HG03159 (cell line): ENCODE measurements at regions not wholly inside any gene's neighbourhood (a gene's known extent, or its start where the extent isn't known, plus 50 kb on each side); places are given as distances from the start of the nearest gene placed in this dataset.
"Not testable (repeated sequence)": the region's sequence is repeated elsewhere in the genome, so short reads cannot be mapped to it uniquely, and the experiment has no call there.

Experiments
- ATAC-seq: cut with Tn5 transposase; IDR thresholded peaks from one replicate; pipeline ENCODE4 v1.9.1; 2021; ENCODE audit warnings: mild to moderate bottlenecking, moderate library complexity; ENCODE audit not compliant: unreplicated experiment

DNA sequence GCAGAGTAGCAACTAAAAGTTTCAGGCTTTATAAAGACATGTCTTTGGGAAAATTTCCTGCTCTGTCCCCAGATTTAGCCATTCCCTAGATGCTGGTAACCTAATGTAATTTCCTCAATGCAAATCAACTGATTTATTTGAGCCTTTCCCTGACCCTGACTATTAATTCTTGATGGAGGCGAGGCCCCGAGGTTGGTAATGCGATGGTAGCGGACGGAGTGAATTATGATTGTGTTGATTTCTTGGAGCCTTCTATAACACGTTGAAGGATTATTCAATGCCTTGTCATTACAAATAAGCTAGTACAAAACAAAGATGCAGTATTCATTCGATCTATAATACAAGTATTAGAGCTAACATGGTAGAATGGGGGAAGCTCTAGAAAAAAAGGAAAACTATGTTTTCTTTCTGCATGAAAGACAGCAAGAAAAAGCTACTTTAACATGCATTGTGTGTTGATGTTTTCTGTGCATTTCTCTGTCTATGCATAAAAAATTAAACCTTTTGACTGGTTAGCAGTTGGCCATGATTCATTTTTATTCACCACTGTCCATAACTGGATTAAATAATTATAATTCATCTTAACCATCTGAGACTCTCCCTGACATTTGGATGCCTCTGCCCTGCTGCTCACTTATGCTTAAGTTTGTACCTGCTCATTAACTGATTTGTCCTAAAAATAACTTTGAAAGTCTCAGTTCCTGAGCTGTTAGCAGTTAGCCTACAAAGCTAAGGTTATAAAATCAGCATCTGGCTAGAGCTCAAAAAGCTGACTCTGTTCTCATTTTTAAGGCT, 490.2 kb upstream of the NUDT12 start:
- ATAC-seq, result no peak

DNA sequence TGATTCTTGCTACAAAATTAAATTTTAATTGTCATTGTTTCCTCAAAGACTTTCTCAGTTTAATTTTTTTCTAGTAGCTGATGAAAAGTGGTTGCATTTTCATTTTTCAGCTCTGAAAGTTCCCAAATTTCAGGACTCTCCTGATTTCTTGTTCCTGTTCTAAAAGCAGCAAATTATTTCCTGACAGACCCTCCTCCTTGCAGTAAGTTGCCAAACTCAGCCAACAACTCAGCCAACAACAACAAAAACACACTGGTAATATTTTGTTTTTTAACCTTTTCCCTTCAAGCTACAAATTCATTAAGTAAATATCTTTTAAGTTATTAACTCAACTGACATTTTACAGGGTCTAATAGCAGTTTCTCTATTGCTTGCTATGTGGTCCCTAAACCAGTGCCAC, 487.8 kb upstream of the NUDT12 start:
- ATAC-seq, result no peak

DNA sequence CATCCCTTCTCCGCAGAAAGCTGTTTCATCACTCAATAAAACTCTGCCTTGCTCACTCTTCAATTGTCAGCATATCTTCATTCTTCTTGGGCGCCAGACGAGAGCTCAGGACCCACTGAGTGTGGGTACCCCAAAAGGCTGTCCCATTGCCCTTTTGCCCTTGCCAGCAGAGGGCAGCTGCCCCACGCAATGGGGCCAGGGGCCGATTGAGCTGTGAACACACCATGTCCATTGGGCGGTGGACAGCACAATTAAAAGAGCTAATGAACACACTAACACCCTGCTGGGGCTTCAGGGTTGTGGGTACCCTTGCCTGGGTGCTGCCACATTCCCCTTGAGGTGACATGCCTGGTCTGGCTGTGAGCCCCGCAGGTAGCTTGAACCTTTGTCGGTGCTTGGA, 487.2 kb upstream of the NUDT12 start:
- no peak for ATAC-seq

DNA sequence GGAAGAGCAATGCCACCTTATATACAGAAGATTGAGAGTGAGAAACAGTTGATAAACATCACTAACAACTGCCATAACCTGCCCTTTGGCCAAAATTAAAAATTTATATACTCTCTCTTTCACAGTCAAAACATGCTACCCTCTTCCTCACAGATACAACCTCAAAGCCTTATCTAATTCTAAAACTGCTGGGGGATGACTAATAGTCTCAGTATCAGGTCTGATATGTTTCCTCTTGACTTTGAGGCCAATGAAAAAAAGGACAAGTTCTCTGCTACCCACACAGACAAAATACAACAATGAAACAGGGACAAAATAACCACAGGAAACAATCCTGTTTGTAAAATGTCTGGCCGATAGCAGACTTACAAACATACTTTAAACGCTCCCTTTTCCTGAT, 485.6 kb upstream of the NUDT12 start:
- no peak for ATAC-seq

DNA sequence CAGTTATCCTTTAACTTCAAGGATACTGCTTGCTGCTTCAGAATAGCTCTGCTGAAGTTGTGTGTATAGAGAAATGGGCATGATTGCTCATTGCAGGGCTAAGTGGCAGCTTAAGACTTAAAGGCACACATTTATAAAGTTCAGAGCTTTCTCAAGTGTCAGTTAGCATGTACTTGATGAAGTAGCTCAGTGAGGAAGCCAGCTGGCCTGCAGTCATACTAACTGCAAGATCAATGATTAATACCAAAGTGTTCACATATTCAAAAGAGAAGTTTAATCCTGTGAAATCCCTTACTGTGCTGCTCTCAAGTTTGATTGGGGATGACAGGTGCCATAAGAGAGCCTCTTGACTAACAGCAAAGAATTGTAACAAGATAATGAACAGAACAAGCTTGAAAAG, 483.4 kb upstream of the NUDT12 start:
- ATAC-seq, result no peak

DNA sequence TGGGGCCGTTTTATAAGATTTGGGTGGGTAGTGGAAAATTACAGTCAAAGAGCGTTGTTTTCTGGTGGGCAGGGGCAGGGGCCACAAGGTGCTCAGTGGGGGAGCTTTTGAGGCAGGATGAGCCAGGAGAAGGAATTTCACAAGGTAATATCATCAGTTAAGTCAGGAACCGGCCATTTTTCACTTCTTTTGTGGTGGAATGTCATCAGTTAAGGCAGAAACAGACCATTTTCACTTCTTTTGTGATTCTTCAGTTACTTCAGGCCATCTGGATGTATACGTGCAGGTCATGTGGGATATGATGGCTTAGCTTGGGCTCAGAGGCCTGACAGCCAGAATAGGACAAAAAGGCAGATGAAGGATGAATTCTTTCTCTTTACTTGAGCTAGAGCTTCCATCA, 477.3 kb upstream of the NUDT12 start:
- not testable (repeated sequence) for ATAC-seq

DNA sequence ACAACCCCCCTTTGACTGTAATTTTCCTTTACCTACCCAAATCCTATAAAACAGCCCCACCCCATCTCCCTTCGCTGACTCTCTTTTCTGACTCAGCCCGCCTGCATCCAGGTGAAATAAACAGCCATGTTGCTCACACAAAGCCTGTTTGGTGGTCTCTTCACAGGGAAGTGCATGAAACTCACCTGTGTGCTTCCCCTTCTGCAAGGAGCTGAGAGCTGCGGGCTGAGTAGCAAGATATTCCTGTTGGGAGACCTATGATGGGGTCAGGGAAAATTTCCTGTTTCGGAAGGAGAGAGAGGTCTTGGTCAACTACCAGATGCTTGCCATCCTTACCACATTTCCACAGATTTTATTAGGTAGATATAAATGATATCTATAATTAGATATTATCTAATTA, 474.5 kb upstream of the NUDT12 start:
- ATAC-seq, result not testable (repeated sequence)

DNA sequence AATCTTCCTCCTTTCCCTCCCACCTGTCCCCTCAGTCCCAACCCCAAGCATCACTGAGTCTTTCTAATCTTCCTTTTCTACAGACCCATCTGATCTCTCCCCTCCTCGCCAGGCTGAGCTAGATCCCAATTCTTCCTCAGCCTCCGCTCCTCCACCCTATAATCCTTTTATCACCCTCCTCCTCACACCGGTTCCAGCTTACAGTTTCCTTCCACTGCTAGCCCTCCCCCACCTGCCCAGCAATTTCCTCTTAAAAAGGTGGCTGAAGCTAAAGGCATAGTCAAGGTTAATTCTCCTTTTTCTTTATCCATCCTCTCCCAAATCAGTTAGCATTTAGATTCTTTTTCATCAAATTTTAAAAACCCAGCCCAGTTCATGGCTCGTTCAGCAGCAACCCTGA, 470.6 kb upstream of the NUDT12 start:
- not testable (repeated sequence) for ATAC-seq

DNA sequence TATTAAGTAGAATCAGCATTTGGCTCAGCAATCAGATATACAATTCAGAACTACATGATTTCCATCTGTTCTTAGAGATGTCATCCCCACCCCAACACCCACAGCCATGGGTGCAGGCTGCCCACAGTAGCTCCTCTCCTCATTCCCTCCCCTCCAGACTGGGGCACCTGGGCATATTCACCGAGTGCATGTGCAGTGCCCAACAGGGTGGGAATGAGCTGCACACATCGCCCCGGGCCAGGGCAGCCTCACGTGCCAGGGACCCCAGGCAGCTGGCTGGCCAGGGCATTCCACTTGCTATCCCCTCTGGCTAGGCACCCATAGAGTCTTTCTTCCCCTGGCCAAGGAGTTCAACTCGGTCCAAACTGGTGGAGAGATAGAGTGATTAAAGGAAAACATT, 461.9 kb upstream of the NUDT12 start:
- no peak for ATAC-seq

DNA sequence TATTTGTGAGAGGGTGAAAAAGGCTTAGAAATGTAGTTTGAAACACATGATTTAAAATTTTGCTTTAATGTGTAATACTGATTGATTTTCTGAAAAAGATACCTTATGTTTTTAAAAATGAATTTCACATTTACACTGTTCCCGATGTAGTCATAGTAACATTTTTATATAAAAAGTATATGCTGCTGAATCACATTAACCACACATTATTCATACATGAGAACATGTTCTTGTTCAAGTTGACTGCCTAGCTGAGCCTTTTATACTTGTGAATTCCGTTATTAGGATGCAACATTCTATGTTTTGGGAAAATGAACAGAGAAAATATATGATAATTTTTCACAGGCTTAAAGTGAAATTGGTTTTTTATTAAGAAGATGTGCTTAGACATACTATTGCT, 461.1 kb upstream of the NUDT12 start:
- no peak for ATAC-seq

DNA sequence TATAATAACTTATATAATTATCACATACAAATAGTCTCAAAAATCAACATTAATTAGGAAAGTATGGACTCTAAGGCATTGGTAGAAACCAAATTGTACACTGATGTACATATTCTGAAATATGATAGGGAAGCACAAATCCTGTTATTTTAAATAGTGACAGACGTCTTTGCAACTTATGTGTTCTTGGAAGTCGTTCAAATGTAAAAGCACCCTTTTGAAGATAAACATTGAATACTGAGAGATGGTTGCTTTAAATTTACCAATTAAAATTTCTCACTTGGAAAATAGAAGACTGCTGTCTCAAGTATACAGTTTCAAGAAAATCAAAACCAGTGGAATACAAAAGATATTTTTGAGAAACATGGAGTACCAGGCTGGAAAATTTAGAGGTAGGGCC, 457.4 kb upstream of the NUDT12 start:
- no peak for ATAC-seq

DNA sequence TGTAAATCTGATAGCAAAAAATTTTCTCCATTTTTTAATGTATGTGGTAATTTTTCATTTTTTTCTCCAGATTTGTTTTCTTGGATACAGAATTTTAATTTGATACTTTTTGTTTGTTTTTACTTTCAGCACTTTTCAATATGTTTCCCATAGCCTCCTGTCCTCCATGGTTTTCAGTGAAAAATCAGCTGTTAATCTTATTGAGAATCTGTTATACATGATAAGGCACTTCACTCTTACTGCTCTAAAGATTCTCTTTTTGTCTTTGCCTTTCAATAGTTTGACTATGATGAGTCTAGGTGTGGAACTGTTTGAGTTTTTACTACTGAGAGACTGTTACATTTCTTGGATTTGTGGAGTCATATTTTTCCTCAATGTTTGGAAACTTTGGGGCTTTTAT, 455.7 kb upstream of the NUDT12 start:
- no peak for ATAC-seq

DNA sequence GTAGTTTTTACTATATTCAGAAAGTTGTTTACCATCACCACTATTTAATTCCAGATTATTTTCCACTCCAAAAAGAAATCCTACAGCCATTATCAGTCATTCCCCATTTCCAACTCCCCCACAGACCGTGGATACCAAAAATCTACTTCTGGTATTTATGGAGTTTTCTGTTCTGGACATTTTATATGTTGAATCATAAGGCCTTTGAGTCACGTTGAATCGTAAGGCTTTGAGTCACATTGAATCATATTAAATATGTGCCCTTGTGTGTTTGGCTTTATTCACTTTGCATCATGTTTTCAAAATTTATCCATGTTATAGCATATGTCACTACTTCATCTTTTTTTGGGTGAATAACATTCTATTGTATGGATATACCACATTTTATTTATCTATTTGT, 454.1 kb upstream of the NUDT12 start:
- ATAC-seq, result no peak

DNA sequence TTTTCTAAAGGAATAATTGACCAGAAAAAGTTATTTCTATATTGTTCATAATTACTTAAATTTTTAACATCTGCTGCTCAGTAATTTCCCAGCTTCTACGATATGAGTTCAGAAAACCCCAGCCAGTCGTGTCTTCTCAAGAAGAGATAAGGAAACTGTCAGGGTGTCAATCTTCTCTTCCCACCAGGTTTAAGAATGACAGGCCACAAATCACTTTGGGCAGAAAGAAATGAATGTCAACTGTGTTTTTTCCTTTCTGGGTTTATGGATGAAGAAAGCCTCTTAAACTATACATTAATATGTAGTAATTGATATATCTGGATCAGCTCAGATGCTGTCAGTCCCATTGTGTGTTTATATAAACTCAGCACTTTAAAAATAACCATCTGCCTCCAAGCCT, 453.2 kb upstream of the NUDT12 start:
- ATAC-seq, result no peak

DNA sequence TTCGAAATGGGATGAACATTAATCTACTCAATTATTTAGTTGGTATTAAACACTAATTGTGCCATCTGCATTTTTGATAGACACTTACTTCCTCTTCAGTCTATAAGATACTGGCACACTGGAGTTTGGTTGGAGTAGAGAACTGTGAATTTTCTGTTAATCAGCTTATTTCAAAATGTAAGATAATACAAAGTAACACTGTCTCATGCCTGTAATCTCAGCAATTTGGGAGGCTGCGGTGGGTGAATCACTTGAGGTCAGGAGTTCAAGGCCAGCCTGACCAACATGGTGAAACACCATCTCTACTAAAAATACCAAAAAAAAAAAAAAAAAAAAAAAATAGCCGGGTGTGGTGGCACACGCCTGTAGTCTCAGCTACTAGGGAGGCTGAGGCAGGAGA, 440.2 kb upstream of the NUDT12 start:
- not testable (repeated sequence) for ATAC-seq

DNA sequence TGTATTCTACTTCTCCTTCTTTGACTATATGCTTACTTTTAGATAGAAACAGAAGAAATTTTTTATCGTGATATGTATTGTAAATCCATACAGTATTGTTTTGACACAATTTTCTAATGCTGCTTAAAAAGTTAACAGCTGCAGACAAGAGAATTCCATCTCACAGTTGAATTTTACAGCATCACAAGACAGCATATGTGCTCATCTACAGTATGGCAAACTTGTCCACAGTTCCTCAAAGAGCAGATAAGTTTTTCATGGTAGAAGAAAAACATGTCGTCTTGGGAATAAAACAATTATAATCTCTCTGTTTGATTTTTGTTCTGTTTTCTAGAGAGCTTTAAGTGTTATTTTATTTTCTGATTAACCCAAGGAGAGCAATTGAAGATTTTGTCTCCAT, 438.5 kb upstream of the NUDT12 start:
- ATAC-seq, result no peak

DNA sequence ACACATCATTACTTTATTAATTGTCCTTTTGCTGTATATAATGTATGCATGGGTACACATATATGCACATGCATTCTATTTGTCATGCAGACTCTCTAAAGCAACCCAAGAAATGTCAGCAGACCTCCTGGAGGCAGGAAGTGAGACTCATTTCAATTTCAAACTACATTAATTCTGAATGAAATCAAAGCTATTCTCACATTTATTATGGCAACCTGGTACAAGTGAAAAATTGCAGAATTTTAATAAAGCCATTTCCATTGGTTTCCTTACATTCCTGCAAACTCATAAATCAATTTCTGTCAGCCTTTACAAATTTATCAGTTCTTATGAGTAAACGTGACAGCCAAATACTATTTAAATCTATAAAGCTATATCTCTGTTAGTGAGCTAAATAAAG, 430.4 kb upstream of the NUDT12 start:
- no peak for ATAC-seq

DNA sequence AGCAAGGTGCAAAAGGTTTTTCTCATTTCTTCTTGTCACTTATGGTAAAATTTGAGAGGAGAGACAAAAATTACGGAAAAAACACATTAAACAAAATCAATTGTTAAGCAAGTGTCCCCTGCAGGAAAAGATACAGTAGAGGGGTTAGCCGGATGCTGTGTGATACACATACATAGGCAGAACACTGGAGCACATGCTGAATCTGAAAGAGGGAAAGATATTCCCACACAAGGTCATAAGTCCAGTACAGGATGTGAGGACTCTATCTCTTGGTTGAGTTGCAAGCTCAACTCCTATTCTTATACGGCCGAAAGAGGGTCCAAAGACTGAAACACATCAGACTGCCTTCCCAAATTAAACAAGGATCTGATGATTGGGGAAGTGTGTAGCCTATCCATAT, 427.5 kb upstream of the NUDT12 start:
- ATAC-seq, result no peak

DNA sequence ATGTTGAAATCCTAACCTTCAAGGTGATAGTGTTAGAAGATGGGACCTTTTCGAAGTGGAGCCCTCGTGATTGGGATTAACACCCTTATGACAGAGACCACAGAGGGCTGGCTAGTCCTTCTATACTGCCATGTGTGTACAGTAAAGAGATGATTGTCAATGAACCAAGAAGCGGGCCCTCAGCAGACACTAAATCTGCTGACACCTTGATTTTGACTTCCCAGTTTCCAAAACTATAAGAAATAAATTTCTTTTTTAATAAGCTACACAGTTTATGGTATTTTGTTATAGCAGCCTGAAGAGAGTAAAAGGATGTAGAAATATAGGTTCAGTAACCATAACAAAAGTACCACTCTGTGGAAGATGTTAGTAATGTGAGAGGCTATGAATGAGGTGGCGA, 419.0 kb upstream of the NUDT12 start:
- ATAC-seq, result no peak

DNA sequence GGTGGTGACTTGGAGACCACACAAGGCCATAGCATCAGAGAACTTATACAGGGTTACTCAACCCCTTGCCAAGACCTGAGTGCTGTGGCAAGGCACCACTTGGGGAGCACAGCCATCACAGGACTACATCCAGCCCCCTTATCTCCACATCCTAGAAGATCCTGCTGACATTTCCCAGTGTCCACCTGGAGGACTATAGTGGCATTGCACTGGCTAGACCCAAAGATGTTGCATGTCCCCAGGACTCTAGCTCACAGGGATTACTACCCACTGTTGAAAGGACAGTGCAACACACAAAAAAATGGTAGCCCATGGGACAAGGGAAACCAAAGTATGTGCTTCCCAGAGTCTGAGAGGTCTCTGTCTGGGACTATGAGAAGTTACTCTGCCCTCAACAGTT, 411.1 kb upstream of the NUDT12 start:
- no peak for ATAC-seq

DNA sequence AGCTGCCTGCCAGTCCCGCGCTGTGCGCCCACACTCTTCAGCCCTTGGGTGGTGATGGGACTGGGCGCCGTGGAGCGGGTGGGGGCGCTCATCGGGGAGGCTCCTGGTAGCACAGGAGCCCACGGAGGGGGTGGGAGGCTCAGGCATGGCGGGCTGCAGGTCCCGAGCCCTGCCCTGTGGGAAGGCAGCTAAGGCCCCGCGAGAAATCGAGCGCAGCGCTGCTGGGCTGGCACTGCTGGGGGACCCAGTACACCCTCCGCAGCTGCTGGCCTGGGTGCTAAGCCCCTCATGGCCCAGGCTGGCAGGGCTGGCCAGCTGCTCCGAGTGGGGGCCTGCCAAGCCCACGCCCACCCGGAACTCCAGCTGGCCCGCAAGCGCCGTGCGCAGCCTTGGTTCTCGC, 403.7 kb upstream of the NUDT12 start:
- ATAC-seq, result not testable (repeated sequence)

DNA sequence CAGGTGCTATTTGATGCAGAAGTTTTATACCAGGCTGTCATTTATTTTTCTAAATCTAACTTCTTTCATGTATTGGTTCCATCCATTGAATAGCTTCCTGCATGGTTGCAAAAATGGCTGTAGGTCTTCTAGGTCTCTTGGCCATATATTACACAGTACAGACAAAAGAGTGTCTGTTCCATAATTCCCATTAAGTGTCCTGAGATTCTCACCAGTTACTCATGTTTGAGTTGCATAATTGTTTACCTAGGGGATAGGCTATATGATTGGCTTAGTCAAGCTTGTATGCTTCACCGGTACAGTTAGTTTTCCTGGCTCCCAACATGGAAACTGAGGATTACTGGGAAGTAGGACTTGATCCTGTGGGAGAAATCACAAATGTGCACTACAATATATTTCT, 399.4 kb upstream of the NUDT12 start:
- no peak for ATAC-seq
